ENCODE measurements at regions not wholly inside any gene's neighbourhood (a gene's known extent, or its start where the extent isn't known, plus 50 kb on each side); places are given as distances from the start of the nearest gene placed in this dataset.
"Not testable (repeated sequence)": the region's sequence is repeated elsewhere in the genome, so short reads cannot be mapped to it uniquely, and the experiment has no call there.

DNA sequence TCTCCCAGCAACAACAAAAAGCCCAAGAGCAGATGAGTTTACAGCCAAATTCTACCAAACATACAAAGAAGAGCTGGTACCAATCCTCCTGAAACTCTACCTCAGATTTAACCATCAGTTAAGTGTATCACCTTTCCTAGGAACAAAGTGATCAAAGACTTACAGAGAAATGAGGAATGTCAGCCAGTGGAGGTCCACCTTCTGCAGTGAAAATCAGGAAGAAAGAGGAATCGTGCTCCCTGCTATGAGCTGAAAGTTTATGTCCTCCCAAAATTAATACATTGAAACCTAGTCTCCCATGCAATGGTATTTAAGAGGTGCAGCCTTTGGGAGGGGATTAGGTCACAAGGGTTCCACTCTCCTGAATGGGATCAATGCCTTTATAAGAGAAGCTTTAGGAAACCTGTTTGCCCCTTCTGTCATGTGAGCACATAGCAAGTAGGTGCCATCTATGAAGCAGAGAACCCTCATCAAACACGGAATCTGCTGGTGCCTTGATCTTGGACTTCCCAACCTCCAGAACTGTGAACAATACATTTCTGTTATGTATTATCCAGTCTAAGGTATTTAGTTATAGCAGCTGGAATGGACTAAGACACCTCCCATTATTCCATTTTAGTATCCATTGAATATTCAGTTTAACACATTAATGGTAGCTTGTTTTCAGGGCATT lies 139.0 kb upstream of the FZD8 start:
- Histone ChIP-seq H3K4me1 (ENCODE audit: control insufficient read depth in 2 of 2, insufficient read depth in 2 of 2, low read length in 1 of 2) (no peaks in the 10 kb centered on the region), H3K4me3 (ENCODE audit: low read depth in 1 of 2, low read length in 2 of 2) (no peak overlapping the region), H3K9me3 (ENCODE audit: control insufficient read depth in 2 of 2, insufficient read depth in 1 of 2, low read depth in 1 of 2, low read length in 1 of 2) (peaks cover 0 to 2% of the 10 kb centered on the region in 2 donors), H3K36me3 (ENCODE audit: control insufficient read depth in 2 of 2, insufficient read depth in 2 of 2, low read length in 1 of 2) (no peaks in the 10 kb centered on the region), H3K27ac (ENCODE audit: low read depth in 2 of 2, low read length in 1 of 2) (no peak overlapping the region), H3K27me3 (ENCODE audit: control insufficient read depth in 1 of 2, insufficient read depth in 2 of 2, low read length in 2 of 2) (peaks cover 0 to 4% of the 10 kb centered on the region in 2 donors)
- WGBS, 2 donors: 84 to 88% methylated on average over 2 of the region's 2 CpGs

DNA sequence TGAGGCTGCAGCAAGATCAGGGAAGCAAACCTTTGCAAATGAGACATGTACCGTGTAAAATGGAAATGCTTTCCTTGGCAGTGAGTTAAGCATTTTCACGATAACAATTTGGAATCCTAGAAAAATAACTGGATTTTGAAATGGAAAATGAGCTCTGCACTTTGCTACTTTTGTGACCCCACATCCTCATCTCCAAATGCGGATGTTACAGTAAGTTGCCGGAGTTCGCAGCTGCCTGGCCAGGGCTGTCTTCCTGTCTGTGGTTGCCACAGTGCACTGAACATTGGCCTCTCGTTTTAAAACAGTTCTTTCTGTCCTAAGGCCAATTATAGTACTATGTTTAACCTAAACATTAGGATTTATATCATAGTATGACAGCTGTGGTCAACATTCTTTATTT lies 136.2 kb upstream of the FZD8 start:
- 58 to 60% methylated on average over 6 of the region's 6 CpGs for WGBS, 2 donors
- Histone ChIP-seq H3K27me3 (ENCODE audit: control insufficient read depth in 1 of 2, insufficient read depth in 2 of 2, low read length in 2 of 2) (peaks cover 0 to 4% of the 10 kb centered on the region in 2 donors), H3K9me3 (ENCODE audit: control insufficient read depth in 2 of 2, insufficient read depth in 1 of 2, low read depth in 1 of 2, low read length in 1 of 2) (no peaks in the 10 kb centered on the region), H3K4me1 (ENCODE audit: control insufficient read depth in 2 of 2, insufficient read depth in 2 of 2, low read length in 1 of 2) (no peaks in the 10 kb centered on the region), H3K4me3 (ENCODE audit: low read depth in 1 of 2, low read length in 2 of 2) (no peak overlapping the region), H3K27ac (ENCODE audit: low read depth in 2 of 2, low read length in 1 of 2) (no peak overlapping the region), H3K36me3 (ENCODE audit: control insufficient read depth in 2 of 2, insufficient read depth in 2 of 2, low read length in 1 of 2) (no peaks in the 10 kb centered on the region)

DNA sequence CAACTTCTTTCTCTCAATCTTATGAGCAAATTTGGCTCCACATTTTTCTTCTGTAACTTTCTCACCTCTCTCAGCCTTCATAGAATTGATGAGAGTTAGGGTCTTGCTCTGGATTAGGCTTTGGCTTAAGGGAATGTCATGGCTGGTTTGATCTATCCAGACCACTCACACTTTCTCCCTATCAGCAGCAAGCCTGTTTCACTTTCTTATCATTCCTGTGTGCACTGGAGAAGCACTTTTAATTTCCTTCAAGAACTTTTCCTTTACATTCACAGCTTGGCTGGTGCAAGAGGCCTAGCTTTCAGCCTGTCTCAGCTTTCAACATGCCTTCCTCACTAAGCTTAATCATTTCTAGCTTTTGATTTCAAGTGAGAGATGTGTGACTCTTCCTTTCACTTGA lies 134.5 kb upstream of the FZD8 start:
- H3K4me1 ChIP-seq (ENCODE audit: control insufficient read depth in 2 of 2, insufficient read depth in 2 of 2, low read length in 1 of 2); H3K27ac ChIP-seq (ENCODE audit: low read depth in 2 of 2, low read length in 1 of 2); H3K4me3 ChIP-seq (ENCODE audit: low read depth in 1 of 2, low read length in 2 of 2); H3K27me3 ChIP-seq (ENCODE audit: control insufficient read depth in 1 of 2, insufficient read depth in 2 of 2, low read length in 2 of 2); H3K9me3 ChIP-seq (ENCODE audit: control insufficient read depth in 2 of 2, insufficient read depth in 1 of 2, low read depth in 1 of 2, low read length in 1 of 2); H3K36me3 ChIP-seq (ENCODE audit: control insufficient read depth in 2 of 2, insufficient read depth in 2 of 2, low read length in 1 of 2): not testable (repeated sequence)

DNA sequence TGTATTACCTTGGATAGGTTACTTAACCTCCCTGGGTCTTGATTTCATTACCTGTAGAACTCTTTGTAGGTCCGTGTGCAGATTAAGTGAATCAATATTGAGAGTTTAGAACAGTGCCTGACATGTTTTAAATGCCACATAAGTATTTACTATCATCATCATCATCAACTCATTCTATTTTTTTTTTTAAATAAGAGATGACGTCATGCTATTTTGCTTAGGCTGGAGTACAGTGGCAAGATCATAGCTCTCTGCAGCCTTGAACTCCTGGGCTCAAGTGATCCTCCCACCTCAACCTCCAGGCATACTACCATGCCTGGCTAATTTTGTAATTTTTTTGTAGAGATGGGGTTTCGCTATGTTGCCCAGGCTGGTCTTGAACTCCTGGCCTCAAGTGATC lies 132.0 kb upstream of the FZD8 start:
- no peaks in the 10 kb centered on the region for H3K36me3 ChIP-seq (ENCODE audit: control insufficient read depth in 2 of 2, insufficient read depth in 2 of 2, low read length in 1 of 2)
- WGBS, 2 donors: 84 to 93% methylated on average over 3 of the region's 3 CpGs
- no peaks in the 10 kb centered on the region for H3K9me3 ChIP-seq (ENCODE audit: control insufficient read depth in 2 of 2, insufficient read depth in 1 of 2, low read depth in 1 of 2, low read length in 1 of 2)
- no peaks in the 10 kb centered on the region for H3K4me1 ChIP-seq (ENCODE audit: control insufficient read depth in 2 of 2, insufficient read depth in 2 of 2, low read length in 1 of 2)
- no peak overlapping the region for H3K4me3 ChIP-seq (ENCODE audit: low read depth in 1 of 2, low read length in 2 of 2)
- no peak overlapping the region for H3K27ac ChIP-seq (ENCODE audit: low read depth in 2 of 2, low read length in 1 of 2)
- peaks cover 0 to 2% of the 10 kb centered on the region in 2 donors for H3K27me3 ChIP-seq (ENCODE audit: control insufficient read depth in 1 of 2, insufficient read depth in 2 of 2, low read length in 2 of 2)

DNA sequence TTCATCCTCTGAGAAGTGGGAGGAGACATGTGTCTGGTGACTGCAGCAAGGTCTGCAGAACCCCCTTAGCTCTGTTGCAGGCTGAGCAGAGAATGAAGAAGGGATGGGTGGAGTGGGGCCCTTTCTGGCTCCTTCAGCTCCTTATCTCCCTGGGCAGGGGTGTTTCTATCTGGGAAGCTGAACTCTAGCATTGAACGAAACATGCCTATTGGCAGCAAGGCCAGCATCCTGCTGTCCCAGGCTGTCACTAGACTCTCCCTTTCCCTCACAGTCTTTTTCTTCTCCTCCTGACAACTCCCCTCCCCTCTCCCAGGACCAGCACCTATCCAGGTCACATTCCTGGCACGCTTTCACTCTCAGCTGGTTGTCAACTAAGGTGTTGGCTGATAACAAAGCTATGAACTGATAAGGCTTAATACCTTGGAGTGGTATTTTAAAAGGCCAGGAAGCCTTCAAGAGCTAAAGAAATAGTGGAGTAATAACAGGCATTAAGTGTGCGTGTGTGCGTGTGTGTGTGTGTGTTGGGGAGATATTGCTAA lies 128.8 kb upstream of the FZD8 start:
- Histone ChIP-seq H3K27me3 (ENCODE audit: control insufficient read depth in 1 of 2, insufficient read depth in 2 of 2, low read length in 2 of 2) (no peaks in the 10 kb centered on the region), H3K27ac (ENCODE audit: low read depth in 2 of 2, low read length in 1 of 2) (no peak overlapping the region), H3K4me1 (ENCODE audit: control insufficient read depth in 2 of 2, insufficient read depth in 2 of 2, low read length in 1 of 2) (no peaks in the 10 kb centered on the region), H3K36me3 (ENCODE audit: control insufficient read depth in 2 of 2, insufficient read depth in 2 of 2, low read length in 1 of 2) (no peaks in the 10 kb centered on the region), H3K4me3 (ENCODE audit: low read depth in 1 of 2, low read length in 2 of 2) (no peak overlapping the region), H3K9me3 (ENCODE audit: control insufficient read depth in 2 of 2, insufficient read depth in 1 of 2, low read depth in 1 of 2, low read length in 1 of 2) (no peaks in the 10 kb centered on the region)
- WGBS, 2 donors: 69 to 89% methylated on average over 4 of the region's 4 CpGs

DNA sequence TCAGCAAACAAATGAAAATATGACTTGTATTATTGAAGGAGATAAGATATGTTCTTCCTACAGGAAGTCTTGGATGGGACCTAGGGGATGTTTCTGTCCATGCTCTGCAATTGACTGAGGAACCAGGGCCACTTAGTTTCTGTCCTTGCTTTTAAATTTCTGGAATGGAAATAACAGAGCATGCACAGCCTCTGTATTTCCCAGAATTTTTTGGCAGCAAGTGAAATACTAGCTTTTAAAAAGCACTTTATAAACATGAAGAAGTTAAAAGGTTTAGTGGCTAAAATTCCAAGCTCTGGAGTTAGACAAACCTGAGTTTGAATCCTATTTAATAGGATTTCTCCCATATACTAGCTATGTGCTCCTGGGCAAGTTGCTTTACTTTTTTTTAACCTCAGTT lies 127.7 kb upstream of the FZD8 start:
- Histone ChIP-seq H3K27me3 (ENCODE audit: control insufficient read depth in 1 of 2, insufficient read depth in 2 of 2, low read length in 2 of 2) (no peaks in the 10 kb centered on the region), H3K4me1 (ENCODE audit: control insufficient read depth in 2 of 2, insufficient read depth in 2 of 2, low read length in 1 of 2) (peaks cover 0 to 2% of the 10 kb centered on the region in 2 donors), H3K36me3 (ENCODE audit: control insufficient read depth in 2 of 2, insufficient read depth in 2 of 2, low read length in 1 of 2) (no peaks in the 10 kb centered on the region), H3K4me3 (ENCODE audit: low read depth in 1 of 2, low read length in 2 of 2) (no peak overlapping the region), H3K27ac (ENCODE audit: low read depth in 2 of 2, low read length in 1 of 2) (no peak overlapping the region), H3K9me3 (ENCODE audit: control insufficient read depth in 2 of 2, insufficient read depth in 1 of 2, low read depth in 1 of 2, low read length in 1 of 2) (no peaks in the 10 kb centered on the region)

DNA sequence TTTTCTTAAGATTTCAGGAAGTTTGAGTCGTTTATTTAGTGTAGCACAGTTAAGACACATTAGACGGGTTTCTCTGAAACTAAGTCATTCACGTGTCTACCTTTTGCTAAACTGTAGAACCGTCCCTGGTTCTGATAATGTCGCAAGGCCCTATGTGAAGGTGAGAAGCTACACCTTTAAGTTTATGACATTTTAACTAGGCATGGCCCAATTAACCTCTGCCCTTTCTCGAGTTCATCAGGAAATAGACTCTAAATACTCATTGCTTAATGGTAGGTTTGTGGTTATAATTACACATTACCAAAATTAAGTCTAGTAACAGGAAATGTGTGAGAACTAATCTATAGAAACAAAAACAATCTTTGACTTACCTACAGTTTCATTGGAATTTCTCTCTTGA lies 126.6 kb upstream of the FZD8 start:
- H3K27ac ChIP-seq (ENCODE audit: low read depth in 2 of 2, low read length in 1 of 2): no peak overlapping the region
- no peak overlapping the region for H3K4me3 ChIP-seq (ENCODE audit: low read depth in 1 of 2, low read length in 2 of 2)
- 73 to 74% methylated on average over 6 of the region's 6 CpGs for WGBS, 2 donors
- peaks cover 0 to 2% of the 10 kb centered on the region in 2 donors for H3K4me1 ChIP-seq (ENCODE audit: control insufficient read depth in 2 of 2, insufficient read depth in 2 of 2, low read length in 1 of 2)
- H3K27me3 ChIP-seq (ENCODE audit: control insufficient read depth in 1 of 2, insufficient read depth in 2 of 2, low read length in 2 of 2): no peaks in the 10 kb centered on the region
- no peaks in the 10 kb centered on the region for H3K9me3 ChIP-seq (ENCODE audit: control insufficient read depth in 2 of 2, insufficient read depth in 1 of 2, low read depth in 1 of 2, low read length in 1 of 2)
- no peaks in the 10 kb centered on the region for H3K36me3 ChIP-seq (ENCODE audit: control insufficient read depth in 2 of 2, insufficient read depth in 2 of 2, low read length in 1 of 2)

DNA sequence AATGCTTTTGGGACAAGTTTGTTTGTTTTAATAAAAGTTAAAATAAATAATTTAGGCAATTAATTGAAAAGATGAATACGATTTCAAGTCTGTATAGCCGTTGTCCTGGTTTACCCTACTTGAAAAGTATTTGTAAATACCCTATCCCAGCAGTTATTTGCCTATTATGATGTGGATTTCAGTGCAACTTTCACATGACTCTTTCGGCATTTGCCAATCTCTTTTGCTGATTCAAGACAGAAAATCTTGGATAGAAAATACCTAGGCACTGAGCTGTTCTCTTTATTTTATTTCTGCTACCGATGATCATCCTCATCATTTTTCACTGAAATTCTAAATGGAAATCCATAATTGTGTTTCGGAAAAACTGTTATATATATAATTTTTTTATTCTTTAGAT lies 125.9 kb upstream of the FZD8 start:
- Histone ChIP-seq H3K27me3 (ENCODE audit: control insufficient read depth in 1 of 2, insufficient read depth in 2 of 2, low read length in 2 of 2) (no peaks in the 10 kb centered on the region), H3K4me3 (ENCODE audit: low read depth in 1 of 2, low read length in 2 of 2) (no peak overlapping the region), H3K27ac (ENCODE audit: low read depth in 2 of 2, low read length in 1 of 2) (no peak overlapping the region), H3K36me3 (ENCODE audit: control insufficient read depth in 2 of 2, insufficient read depth in 2 of 2, low read length in 1 of 2) (no peaks in the 10 kb centered on the region), H3K9me3 (ENCODE audit: control insufficient read depth in 2 of 2, insufficient read depth in 1 of 2, low read depth in 1 of 2, low read length in 1 of 2) (no peaks in the 10 kb centered on the region), H3K4me1 (ENCODE audit: control insufficient read depth in 2 of 2, insufficient read depth in 2 of 2, low read length in 1 of 2) (peaks cover 0 to 2% of the 10 kb centered on the region in 2 donors)
- WGBS, 2 donors: 79 to 80% methylated on average over 5 of the region's 5 CpGs

DNA sequence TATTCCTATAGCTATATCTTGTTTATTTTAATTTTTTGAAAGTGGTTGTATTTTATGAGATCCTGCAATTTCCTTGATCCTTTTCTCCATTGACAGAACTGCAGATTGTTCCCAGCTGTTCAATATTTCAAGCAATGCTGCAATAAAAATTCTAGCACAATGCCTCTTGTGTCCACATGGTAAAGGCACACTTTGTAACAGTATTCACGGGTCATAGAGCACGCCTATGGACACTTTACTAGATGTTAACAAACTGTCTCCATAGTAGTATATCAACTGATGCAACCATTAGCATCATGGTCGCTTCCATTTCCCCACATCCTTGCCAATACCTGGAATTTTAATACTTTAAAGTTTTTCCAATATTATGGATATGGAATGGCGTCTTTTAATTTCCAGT lies 123.9 kb upstream of the FZD8 start:
- Histone ChIP-seq H3K36me3 (ENCODE audit: control insufficient read depth in 2 of 2, insufficient read depth in 2 of 2, low read length in 1 of 2) (no peaks in the 10 kb centered on the region), H3K9me3 (ENCODE audit: control insufficient read depth in 2 of 2, insufficient read depth in 1 of 2, low read depth in 1 of 2, low read length in 1 of 2) (no peaks in the 10 kb centered on the region), H3K27ac (ENCODE audit: low read depth in 2 of 2, low read length in 1 of 2) (no peak overlapping the region), H3K4me3 (ENCODE audit: low read depth in 1 of 2, low read length in 2 of 2) (no peak overlapping the region), H3K27me3 (ENCODE audit: control insufficient read depth in 1 of 2, insufficient read depth in 2 of 2, low read length in 2 of 2) (no peaks in the 10 kb centered on the region), H3K4me1 (ENCODE audit: control insufficient read depth in 2 of 2, insufficient read depth in 2 of 2, low read length in 1 of 2) (peaks cover 0 to 2% of the 10 kb centered on the region in 2 donors)
- 92 to 98% methylated on average over 4 of the region's 4 CpGs for WGBS, 2 donors

DNA sequence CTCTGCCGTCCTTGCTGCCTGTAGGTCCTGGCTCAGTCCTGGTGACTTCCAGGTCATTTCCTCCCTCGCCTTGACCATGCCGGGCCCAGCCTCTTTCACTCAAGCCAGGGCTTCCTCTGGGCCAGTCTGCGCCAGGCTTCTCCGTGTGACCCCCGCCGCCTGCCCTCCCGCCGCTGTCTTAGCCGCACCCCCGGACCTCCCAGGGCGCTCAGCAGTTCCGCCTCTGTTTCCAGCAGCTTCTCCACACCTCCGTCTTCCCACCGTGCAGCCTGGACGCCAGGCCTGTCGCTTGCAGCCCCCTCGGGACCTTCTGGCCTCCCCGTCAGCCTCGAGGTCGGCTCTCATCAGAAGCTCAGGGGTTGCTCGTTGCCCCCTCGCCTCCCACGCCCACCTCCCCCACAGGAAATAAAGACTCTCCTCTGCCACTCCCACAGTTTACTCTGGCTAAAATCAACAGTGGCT lies 123.0 kb upstream of the FZD8 start:
- H3K4me3 ChIP-seq (ENCODE audit: low read depth in 1 of 2, low read length in 2 of 2): no peak overlapping the region
- peaks cover 0 to 2% of the 10 kb centered on the region in 2 donors for H3K4me1 ChIP-seq (ENCODE audit: control insufficient read depth in 2 of 2, insufficient read depth in 2 of 2, low read length in 1 of 2)
- H3K36me3 ChIP-seq (ENCODE audit: control insufficient read depth in 2 of 2, insufficient read depth in 2 of 2, low read length in 1 of 2): no peaks in the 10 kb centered on the region
- WGBS, 2 donors: 21 to 30% methylated on average over 24 of the region's 24 CpGs
- H3K9me3 ChIP-seq (ENCODE audit: control insufficient read depth in 2 of 2, insufficient read depth in 1 of 2, low read depth in 1 of 2, low read length in 1 of 2): no peaks in the 10 kb centered on the region
- H3K27me3 ChIP-seq (ENCODE audit: control insufficient read depth in 1 of 2, insufficient read depth in 2 of 2, low read length in 2 of 2): no peaks in the 10 kb centered on the region
- no peak overlapping the region for H3K27ac ChIP-seq (ENCODE audit: low read depth in 2 of 2, low read length in 1 of 2)
